ENCODE measurements at regions not wholly inside any gene's neighbourhood (a gene's known extent, or its start where the extent isn't known, plus 50 kb on each side); places are given as distances from the start of the nearest gene placed in this dataset.

GRCh38 chr5:125274938-125275724 lies 528.7 kb upstream of the ZNF608 start:
- no peak for TF ChIP-seq CTCF (IDR thresholded peaks at IDR 0.05)
- TF ChIP-seq EP300 (IDR thresholded peaks at IDR 0.05) = no peak

All from esophagus muscularis mucosa (tissue), 3 donors.